ENCODE measurements at regions not wholly inside any gene's neighbourhood (a gene's known extent, or its start where the extent isn't known, plus 50 kb on each side); places are given as distances from the start of the nearest gene placed in this dataset.

GRCh38 chr3:145159640-145160039, 1001.3 kb downstream of the PLOD2 start:
- FAIRE-seq (no peak), DNase-seq (ENCODE audit: insufficient read length, low spot score) (no peak)
- TF ChIP-seq PAX5 (IDR thresholded peaks at IDR 0.05; ENCODE audit: insufficient read depth, low read length, severe bottlenecking) (no peak), SPI1 (IDR thresholded peaks at IDR 0.05; ENCODE audit: low read depth, low read length) (no peak), POLR2A (IDR thresholded peaks at IDR 0.05; ENCODE audit: low read depth, low read length) (no peak), TAF1 (IDR thresholded peaks at IDR 0.05; ENCODE audit: low read depth, low read length) (no peak), POU2F2 (IDR thresholded peaks at IDR 0.05; ENCODE audit: low read depth, low read length) (no peak), POLR2AphosphoS5 (IDR thresholded peaks at IDR 0.05; ENCODE audit: low read depth, low read length) (no peak)

GRCh38 chr3:145170121-145170520, 990.9 kb downstream of the PLOD2 start:
- FAIRE-seq: no peak
- no peak for DNase-seq (ENCODE audit: insufficient read length, low spot score)

GRCh38 chr3:145175626-145176025, 985.4 kb downstream of the PLOD2 start:
- DNase-seq (ENCODE audit: insufficient read length, low spot score): no peak
- no peak for TF ChIP-seq POLR2AphosphoS5 (IDR thresholded peaks at IDR 0.05; ENCODE audit: low read depth, low read length)
- TF ChIP-seq TAF1 (IDR thresholded peaks at IDR 0.05; ENCODE audit: low read depth, low read length): no peak
- no peak for TF ChIP-seq POU2F2 (IDR thresholded peaks at IDR 0.05; ENCODE audit: low read depth, low read length)
- TF ChIP-seq PAX5 (IDR thresholded peaks at IDR 0.05; ENCODE audit: insufficient read depth, low read length, severe bottlenecking): no peak
- no peak for TF ChIP-seq SPI1 (IDR thresholded peaks at IDR 0.05; ENCODE audit: low read depth, low read length)
- TF ChIP-seq POLR2A (IDR thresholded peaks at IDR 0.05; ENCODE audit: low read depth, low read length): no peak
- no peak for FAIRE-seq

More at GRCh38 chr3:145170121-145170520, 990.9 kb downstream of the PLOD2 start:
- TF ChIP-seq POLR2AphosphoS5 (IDR thresholded peaks at IDR 0.05; ENCODE audit: low read depth, low read length) (no peak), SPI1 (IDR thresholded peaks at IDR 0.05; ENCODE audit: low read depth, low read length) (no peak), POU2F2 (IDR thresholded peaks at IDR 0.05; ENCODE audit: low read depth, low read length) (no peak), TAF1 (IDR thresholded peaks at IDR 0.05; ENCODE audit: low read depth, low read length) (no peak), POLR2A (IDR thresholded peaks at IDR 0.05; ENCODE audit: low read depth, low read length) (no peak), PAX5 (IDR thresholded peaks at IDR 0.05; ENCODE audit: insufficient read depth, low read length, severe bottlenecking) (no peak)

- FAIRE-seq (no peak), DNase-seq (ENCODE audit: insufficient read length, low spot score) (no peak)
- TF ChIP-seq SPI1 (IDR thresholded peaks at IDR 0.05; ENCODE audit: low read depth, low read length) (no peak), POLR2AphosphoS5 (IDR thresholded peaks at IDR 0.05; ENCODE audit: low read depth, low read length) (no peak), PAX5 (IDR thresholded peaks at IDR 0.05; ENCODE audit: insufficient read depth, low read length, severe bottlenecking) (no peak), POLR2A (IDR thresholded peaks at IDR 0.05; ENCODE audit: low read depth, low read length) (no peak), POU2F2 (IDR thresholded peaks at IDR 0.05; ENCODE audit: low read depth, low read length) (no peak), TAF1 (IDR thresholded peaks at IDR 0.05; ENCODE audit: low read depth, low read length) (no peak)
Measured at GRCh38 chr3:145176907-145177306, 984.1 kb downstream of the PLOD2 start.

- DNase-seq (ENCODE audit: insufficient read length, low spot score) (no peak), FAIRE-seq (no peak)
- TF ChIP-seq SPI1 (IDR thresholded peaks at IDR 0.05; ENCODE audit: low read depth, low read length): no peak
Measured at GRCh38 chr3:145177828-145178227, 983.2 kb downstream of the PLOD2 start.

GRCh38 chr3:145182196-145182911, 978.6 kb downstream of the PLOD2 start:
- TF ChIP-seq POLR2AphosphoS5 (IDR thresholded peaks at IDR 0.05; ENCODE audit: low read depth, low read length): no peak
- TF ChIP-seq POLR2A (IDR thresholded peaks at IDR 0.05; ENCODE audit: low read depth, low read length): no peak
- no peak for DNase-seq (ENCODE audit: insufficient read length, low spot score)
- no peak for FAIRE-seq

GRCh38 chr3:145183261-145183660, 977.7 kb downstream of the PLOD2 start:
- DNase-seq (ENCODE audit: insufficient read length, low spot score): no peak
- TF ChIP-seq TAF1 (IDR thresholded peaks at IDR 0.05; ENCODE audit: low read depth, low read length) (no peak), PAX5 (IDR thresholded peaks at IDR 0.05; ENCODE audit: insufficient read depth, low read length, severe bottlenecking) (no peak), POU2F2 (IDR thresholded peaks at IDR 0.05; ENCODE audit: low read depth, low read length) (no peak), POLR2AphosphoS5 (IDR thresholded peaks at IDR 0.05; ENCODE audit: low read depth, low read length) (no peak), POLR2A (IDR thresholded peaks at IDR 0.05; ENCODE audit: low read depth, low read length) (no peak), SPI1 (IDR thresholded peaks at IDR 0.05; ENCODE audit: low read depth, low read length) (no peak)
- no peak for FAIRE-seq

DNA sequence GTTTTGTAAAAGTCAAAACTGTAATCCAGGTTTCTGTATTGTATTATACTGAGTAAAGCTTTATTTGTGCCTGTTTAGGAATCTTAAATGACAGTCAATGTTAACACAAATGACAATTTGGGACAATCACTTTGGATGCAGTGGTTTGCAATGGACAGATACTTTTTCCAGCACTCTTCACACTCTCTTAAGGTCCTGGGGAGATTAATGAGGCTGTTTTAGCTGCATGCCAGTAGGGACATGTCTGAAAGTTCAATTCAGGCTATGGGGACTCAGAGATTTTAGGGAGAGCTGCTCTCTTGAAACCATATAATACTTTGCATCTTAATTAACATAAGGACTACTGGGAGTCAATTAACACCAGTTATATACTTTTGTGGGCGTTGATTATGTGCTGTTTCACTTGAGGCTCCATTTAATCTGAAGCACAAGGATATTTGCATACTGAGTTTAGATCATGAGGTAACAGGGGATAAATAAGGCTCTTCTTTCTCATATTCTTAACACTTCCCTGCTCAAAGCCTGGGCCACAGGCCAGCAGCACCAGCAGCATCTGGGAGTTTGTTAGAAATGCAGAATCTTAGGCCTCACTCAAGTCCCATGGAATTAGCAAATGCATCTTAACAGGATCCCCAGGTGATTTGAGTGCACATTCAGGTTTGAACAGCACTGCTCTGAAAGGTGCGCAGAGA, 972.8 kb downstream of the PLOD2 start:
- DNase-seq (ENCODE audit: insufficient read length, low spot score) (no peak), FAIRE-seq (no peak)
- TF ChIP-seq PAX5 (IDR thresholded peaks at IDR 0.05; ENCODE audit: insufficient read depth, low read length, severe bottlenecking): no peak
- TF ChIP-seq SPI1 (IDR thresholded peaks at IDR 0.05; ENCODE audit: low read depth, low read length): no peak
- no peak for TF ChIP-seq POU2F2 (IDR thresholded peaks at IDR 0.05; ENCODE audit: low read depth, low read length)
- no peak for TF ChIP-seq POLR2AphosphoS5 (IDR thresholded peaks at IDR 0.05; ENCODE audit: low read depth, low read length)
- no peak for TF ChIP-seq TAF1 (IDR thresholded peaks at IDR 0.05; ENCODE audit: low read depth, low read length)
- no peak for TF ChIP-seq POLR2A (IDR thresholded peaks at IDR 0.05; ENCODE audit: low read depth, low read length)

DNA sequence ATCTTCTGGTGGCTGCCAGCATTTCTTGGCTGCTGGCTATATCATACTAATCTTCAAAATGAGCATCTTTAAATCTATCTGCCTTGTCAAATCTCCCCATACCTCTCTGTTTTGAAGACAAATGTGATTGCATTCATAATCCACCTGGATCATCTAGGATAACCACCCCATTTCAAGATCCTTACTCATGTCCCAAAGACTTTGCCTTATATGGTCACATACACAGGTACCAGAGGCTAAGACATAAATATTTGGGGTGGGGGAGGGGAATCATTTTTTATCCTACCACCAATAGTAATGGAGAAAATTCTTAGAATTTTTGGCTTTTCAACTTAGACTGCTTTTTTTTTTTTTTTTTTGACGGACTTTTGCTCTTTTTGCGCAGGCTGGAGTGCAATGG, 970.8 kb downstream of the PLOD2 start:
- FAIRE-seq: no peak
- no peak for DNase-seq (ENCODE audit: insufficient read length, low spot score)
- no peak for TF ChIP-seq PAX5 (IDR thresholded peaks at IDR 0.05; ENCODE audit: insufficient read depth, low read length, severe bottlenecking)
- no peak for TF ChIP-seq POLR2AphosphoS5 (IDR thresholded peaks at IDR 0.05; ENCODE audit: low read depth, low read length)
- no peak for TF ChIP-seq POU2F2 (IDR thresholded peaks at IDR 0.05; ENCODE audit: low read depth, low read length)
- TF ChIP-seq TAF1 (IDR thresholded peaks at IDR 0.05; ENCODE audit: low read depth, low read length): no peak
- no peak for TF ChIP-seq SPI1 (IDR thresholded peaks at IDR 0.05; ENCODE audit: low read depth, low read length)
- no peak for TF ChIP-seq POLR2A (IDR thresholded peaks at IDR 0.05; ENCODE audit: low read depth, low read length)

- FAIRE-seq (no peak), DNase-seq (ENCODE audit: insufficient read length, low spot score) (no peak)
- TF ChIP-seq POLR2A (IDR thresholded peaks at IDR 0.05; ENCODE audit: low read depth, low read length) (no peak), TAF1 (IDR thresholded peaks at IDR 0.05; ENCODE audit: low read depth, low read length) (no peak), PAX5 (IDR thresholded peaks at IDR 0.05; ENCODE audit: insufficient read depth, low read length, severe bottlenecking) (no peak), POU2F2 (IDR thresholded peaks at IDR 0.05; ENCODE audit: low read depth, low read length) (no peak), POLR2AphosphoS5 (IDR thresholded peaks at IDR 0.05; ENCODE audit: low read depth, low read length) (no peak), SPI1 (IDR thresholded peaks at IDR 0.05; ENCODE audit: low read depth, low read length) (no peak)
Measured at GRCh38 chr3:145190761-145191160, 970.2 kb downstream of the PLOD2 start.

Measured in GM12891 (cell line).